Activated T-helper 1 cell treated with Interleukin-2 at 50 U/mL for 16 hours (primary cell): ENCODE measurements at regions not wholly inside any gene's neighbourhood (a gene's known extent, or its start where the extent isn't known, plus 50 kb on each side); places are given as distances from the start of the nearest gene placed in this dataset.

Source experiments
- DNase-seq: peaks from one replicate; pipeline ENCODE4 v3.0.0-alpha.2; 2020; ENCODE audit warnings: low read depth

DNA sequence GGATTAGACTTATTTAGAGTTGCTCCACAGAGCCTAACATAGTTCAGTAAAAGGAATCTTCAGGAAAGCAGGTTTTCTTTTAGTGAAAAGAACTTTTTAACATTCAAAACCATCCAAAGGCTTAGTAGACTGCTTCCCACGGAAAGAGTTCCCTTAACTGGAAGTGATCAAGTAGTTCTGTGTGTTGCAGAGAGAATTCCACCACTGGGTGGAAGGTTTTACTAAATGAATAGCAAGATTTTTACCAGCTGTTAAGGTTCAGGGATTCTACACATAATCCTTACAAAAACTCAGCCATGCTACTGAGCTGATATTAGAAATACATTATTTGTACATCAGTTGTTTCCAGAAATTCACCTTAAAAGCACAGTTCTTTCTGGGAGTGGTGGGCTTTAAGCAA lies 119.7 kb downstream of the GDAP2 start:
- DNase-seq, result no peak

DNA sequence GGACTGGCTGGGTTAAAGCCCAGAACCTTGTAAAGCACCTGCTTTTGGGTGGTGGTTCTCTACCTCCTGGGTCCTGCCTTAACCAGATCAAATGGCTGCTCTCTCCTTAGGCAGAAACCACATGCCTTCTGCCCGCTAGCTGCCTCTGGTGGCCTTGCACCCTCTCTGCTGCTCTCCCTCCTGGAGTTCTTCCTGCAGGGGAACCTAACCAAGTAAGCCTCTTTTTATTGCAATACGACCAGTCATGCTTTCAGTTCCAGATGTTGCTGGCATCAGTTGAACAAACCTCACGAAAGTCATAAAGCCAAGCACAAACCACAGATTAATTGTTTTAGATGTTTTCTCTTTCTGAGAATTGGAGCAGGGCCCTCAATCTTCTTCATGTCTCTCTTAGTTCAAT lies 118.9 kb downstream of the GDAP2 start:
- no peak for DNase-seq

- DNase-seq, result no peak
Observed at GRCh38 chr1:117812869-117813511, 116.4 kb downstream of the GDAP2 start.
